Esophagus squamous epithelium (tissue), 4 donors: ENCODE measurements at regions not wholly inside any gene's neighbourhood (a gene's known extent, or its start where the extent isn't known, plus 50 kb on each side); places are given as distances from the start of the nearest gene placed in this dataset.

Experiments
- POLR2A ChIP-seq, 4 donors: fragments of 450-650 bp; IDR thresholded peaks; one replicate each; pipeline ENCODE4 v1.6.1; 2017; ENCODE audit warnings: antibody characterized with exemption in 4 of 4, mild to moderate bottlenecking in 4 of 4, moderate library complexity in 3 of 4
- TF ChIP-seq, protein P1 (sequence below), 6 experiments: fragments of 450-650 bp in 4 of 6; fragments of 200-600 bp in 2 of 6; sonication (generic) in 2 of 6; IDR thresholded peaks; one replicate each; pipeline ENCODE4 v1.5.1; 2016 to 2019; ENCODE audit warnings: antibody characterized with exemption in 6 of 6, mild to moderate bottlenecking in 4 of 6, moderate library complexity in 4 of 6

DNA sequence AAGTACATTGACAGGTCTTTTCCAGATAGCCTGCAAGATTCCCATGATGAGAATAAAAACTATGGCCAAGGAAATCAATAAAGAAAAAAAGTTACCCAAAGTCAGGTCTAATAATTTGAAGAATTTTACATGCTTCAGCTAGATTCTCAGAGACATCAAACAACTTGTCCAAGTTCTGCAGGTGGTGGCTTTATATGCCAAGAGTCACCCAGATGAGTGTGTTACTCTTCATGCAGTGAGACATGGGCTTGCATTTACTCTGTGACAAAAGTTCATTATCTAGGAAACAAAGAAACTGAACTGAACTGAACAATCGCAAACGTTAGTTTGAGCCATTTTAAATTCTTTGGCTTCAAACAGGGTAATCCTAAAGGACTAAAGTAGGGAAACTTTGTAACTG is 548.5 kb upstream of the SYT4 start:
- TF ChIP-seq, protein P1, sequence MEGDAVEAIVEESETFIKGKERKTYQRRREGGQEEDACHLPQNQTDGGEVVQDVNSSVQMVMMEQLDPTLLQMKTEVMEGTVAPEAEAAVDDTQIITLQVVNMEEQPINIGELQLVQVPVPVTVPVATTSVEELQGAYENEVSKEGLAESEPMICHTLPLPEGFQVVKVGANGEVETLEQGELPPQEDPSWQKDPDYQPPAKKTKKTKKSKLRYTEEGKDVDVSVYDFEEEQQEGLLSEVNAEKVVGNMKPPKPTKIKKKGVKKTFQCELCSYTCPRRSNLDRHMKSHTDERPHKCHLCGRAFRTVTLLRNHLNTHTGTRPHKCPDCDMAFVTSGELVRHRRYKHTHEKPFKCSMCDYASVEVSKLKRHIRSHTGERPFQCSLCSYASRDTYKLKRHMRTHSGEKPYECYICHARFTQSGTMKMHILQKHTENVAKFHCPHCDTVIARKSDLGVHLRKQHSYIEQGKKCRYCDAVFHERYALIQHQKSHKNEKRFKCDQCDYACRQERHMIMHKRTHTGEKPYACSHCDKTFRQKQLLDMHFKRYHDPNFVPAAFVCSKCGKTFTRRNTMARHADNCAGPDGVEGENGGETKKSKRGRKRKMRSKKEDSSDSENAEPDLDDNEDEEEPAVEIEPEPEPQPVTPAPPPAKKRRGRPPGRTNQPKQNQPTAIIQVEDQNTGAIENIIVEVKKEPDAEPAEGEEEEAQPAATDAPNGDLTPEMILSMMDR (IDR thresholded peaks at IDR 0.05) = no peak
- no peak for TF ChIP-seq POLR2A (IDR thresholded peaks at IDR 0.05)
